ENCODE measurements at regions not wholly inside any gene's neighbourhood (a gene's known extent, or its start where the extent isn't known, plus 50 kb on each side); places are given as distances from the start of the nearest gene placed in this dataset.
"Not testable (repeated sequence)": the region's sequence is repeated elsewhere in the genome, so short reads cannot be mapped to it uniquely, and the experiment has no call there.

DNA sequence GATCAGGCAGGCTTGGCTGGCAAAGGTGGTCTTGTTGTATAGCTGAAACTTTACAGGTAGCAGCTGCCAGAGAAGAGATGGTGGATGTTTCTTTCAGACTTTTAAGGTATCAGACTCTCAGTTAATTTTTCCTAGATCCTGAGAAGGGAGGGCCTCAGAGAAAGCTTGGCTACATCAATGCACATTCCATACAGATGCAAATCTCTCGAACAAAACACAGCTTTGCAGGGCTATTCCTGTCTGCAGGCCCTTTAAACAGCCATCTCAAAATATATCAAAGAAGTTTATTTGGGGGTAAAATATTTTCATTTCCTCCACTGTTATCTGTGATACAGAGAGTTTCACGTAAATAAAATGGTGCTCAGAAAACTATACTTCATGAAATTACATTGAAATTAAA lies 1584.4 kb downstream of the EFNA5 start:
- no peak for DNase-seq (ENCODE audit: low read depth)
- TF ChIP-seq, protein P1, sequence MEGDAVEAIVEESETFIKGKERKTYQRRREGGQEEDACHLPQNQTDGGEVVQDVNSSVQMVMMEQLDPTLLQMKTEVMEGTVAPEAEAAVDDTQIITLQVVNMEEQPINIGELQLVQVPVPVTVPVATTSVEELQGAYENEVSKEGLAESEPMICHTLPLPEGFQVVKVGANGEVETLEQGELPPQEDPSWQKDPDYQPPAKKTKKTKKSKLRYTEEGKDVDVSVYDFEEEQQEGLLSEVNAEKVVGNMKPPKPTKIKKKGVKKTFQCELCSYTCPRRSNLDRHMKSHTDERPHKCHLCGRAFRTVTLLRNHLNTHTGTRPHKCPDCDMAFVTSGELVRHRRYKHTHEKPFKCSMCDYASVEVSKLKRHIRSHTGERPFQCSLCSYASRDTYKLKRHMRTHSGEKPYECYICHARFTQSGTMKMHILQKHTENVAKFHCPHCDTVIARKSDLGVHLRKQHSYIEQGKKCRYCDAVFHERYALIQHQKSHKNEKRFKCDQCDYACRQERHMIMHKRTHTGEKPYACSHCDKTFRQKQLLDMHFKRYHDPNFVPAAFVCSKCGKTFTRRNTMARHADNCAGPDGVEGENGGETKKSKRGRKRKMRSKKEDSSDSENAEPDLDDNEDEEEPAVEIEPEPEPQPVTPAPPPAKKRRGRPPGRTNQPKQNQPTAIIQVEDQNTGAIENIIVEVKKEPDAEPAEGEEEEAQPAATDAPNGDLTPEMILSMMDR (conservative IDR thresholded peaks at IDR 0.05; ENCODE audit: low read depth, low read length): no peak
- H3K4me3 ChIP-seq (ENCODE audit: low read depth, low read length): no peak overlapping the region

- DNase-seq (ENCODE audit: low read depth): no peak
- no peak overlapping the region for H3K4me3 ChIP-seq (ENCODE audit: low read depth, low read length)
Measured at GRCh38 chr5:106085556-106085955, 1585.2 kb downstream of the EFNA5 start.

GRCh38 chr5:106085136-106085535 lies 1585.6 kb downstream of the EFNA5 start:
- TF ChIP-seq, protein P1 (conservative IDR thresholded peaks at IDR 0.05; ENCODE audit: low read depth, low read length): no peak
- DNase-seq (ENCODE audit: low read depth): no peak
- H3K4me3 ChIP-seq (ENCODE audit: low read depth, low read length): no peak overlapping the region

More at GRCh38 chr5:106085556-106085955, 1585.2 kb downstream of the EFNA5 start:
- TF ChIP-seq, protein P1 (conservative IDR thresholded peaks at IDR 0.05; ENCODE audit: low read depth, low read length): no peak

DNA sequence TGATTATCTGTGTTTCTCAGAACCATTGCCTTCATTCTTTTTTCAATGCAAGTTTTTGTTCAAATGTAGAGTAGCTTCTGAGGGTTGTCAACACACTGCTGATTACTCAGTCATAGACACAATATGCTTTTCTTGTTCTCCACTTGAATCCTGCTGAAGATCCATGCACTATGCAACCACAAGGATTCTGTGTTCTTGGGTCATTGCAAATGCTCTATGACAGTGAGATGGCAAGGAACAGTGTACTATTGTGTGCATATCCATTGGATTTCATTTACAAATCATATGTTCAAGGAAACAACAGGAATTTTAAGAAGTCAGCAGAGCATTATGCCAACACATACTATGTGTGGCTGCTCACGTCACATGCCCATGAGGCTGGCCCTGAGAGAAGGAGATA lies 1590.2 kb downstream of the EFNA5 start:
- no peak for DNase-seq (ENCODE audit: low read depth)
- no peak overlapping the region for H3K4me3 ChIP-seq (ENCODE audit: low read depth, low read length)
- TF ChIP-seq, protein P1 (conservative IDR thresholded peaks at IDR 0.05; ENCODE audit: low read depth, low read length): no peak

DNA sequence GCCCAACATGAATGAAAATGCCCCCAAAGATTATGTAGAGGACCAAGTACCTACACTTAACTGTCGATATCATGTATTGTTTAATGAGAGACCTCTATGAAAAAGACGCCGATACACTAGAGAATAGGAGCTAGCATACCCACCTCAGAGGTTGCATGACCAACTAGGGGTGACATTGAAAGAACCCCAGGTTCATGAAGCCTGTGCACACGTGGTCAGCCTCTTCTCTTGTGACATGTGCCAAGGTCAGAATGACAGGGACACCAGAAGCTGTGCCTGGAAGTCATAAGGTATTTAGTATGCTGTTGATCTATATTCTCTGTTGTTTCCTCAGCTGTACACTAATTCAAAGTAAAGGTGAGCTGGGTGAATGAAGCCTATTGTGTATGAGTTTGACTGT lies 1594.1 kb downstream of the EFNA5 start:
- TF ChIP-seq, protein P1 (conservative IDR thresholded peaks at IDR 0.05; ENCODE audit: low read depth, low read length): no peak
- H3K4me3 ChIP-seq (ENCODE audit: low read depth, low read length): no peak overlapping the region
- DNase-seq (ENCODE audit: low read depth): no peak

DNA sequence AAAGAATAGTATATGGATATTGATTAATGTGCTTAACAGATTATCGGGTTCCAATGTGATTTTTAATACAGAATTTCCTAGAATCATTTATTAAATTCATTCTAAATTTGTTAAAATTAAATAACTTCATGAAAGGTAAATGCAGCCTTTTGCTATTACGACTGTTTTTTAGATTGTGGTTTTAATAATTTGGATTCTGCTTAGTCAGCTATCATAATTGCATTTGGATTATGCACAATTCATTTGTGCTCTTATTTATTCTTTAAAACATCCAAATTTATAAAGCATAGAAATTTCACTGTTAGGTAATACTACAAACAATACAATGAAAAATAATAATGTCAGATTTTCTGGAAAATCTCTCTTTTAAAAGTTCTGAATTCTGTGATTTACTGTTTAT lies 1598.5 kb downstream of the EFNA5 start:
- TF ChIP-seq, protein P1 (conservative IDR thresholded peaks at IDR 0.05; ENCODE audit: low read depth, low read length): no peak
- H3K4me3 ChIP-seq (ENCODE audit: low read depth, low read length): no peak overlapping the region
- DNase-seq (ENCODE audit: low read depth): no peak

- TF ChIP-seq, protein P1 (conservative IDR thresholded peaks at IDR 0.05; ENCODE audit: low read depth, low read length): no peak
Measured at GRCh38 chr5:106047341-106047740, 1623.4 kb downstream of the EFNA5 start.

DNA sequence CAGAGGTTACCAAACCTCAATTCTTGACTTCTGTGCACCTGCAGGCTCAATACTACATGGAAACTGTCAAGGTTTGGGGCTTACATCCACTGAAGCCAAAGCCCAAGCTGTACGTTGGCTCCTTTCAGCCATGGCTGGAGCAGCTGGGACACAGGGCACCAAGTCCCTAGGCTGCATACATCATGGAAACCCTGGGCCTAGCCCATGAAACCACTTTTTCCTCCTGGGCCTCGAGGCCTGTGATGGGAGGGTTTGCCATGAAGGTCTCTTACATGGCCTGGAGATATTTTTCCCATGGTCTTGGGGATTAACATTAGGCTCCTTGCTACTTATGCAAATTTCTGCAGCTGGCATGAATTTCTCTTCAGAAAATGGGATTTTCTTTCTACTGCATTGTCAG lies 1638.7 kb downstream of the EFNA5 start:
- DNase-seq (ENCODE audit: low read depth); H3K4me3 ChIP-seq (ENCODE audit: low read depth, low read length): not testable (repeated sequence)

More at GRCh38 chr5:106047341-106047740, 1623.4 kb downstream of the EFNA5 start:
- no peak overlapping the region for H3K4me3 ChIP-seq (ENCODE audit: low read depth, low read length)
- no peak for DNase-seq (ENCODE audit: low read depth)

Measured in choroid plexus epithelial cell (primary cell).